IPS-NIHi7 (cell line): ENCODE measurements at regions not wholly inside any gene's neighbourhood (a gene's known extent, or its start where the extent isn't known, plus 50 kb on each side); places are given as distances from the start of the nearest gene placed in this dataset.
"Not testable (repeated sequence)": the region's sequence is repeated elsewhere in the genome, so short reads cannot be mapped to it uniquely, and the experiment has no call there.

Experiments
- DNase-seq: peaks from one replicate; pipeline ENCODE4 v3.0.0; 2012; ENCODE audit warnings: mixed read lengths; ENCODE audit errors: extremely low spot score

DNA sequence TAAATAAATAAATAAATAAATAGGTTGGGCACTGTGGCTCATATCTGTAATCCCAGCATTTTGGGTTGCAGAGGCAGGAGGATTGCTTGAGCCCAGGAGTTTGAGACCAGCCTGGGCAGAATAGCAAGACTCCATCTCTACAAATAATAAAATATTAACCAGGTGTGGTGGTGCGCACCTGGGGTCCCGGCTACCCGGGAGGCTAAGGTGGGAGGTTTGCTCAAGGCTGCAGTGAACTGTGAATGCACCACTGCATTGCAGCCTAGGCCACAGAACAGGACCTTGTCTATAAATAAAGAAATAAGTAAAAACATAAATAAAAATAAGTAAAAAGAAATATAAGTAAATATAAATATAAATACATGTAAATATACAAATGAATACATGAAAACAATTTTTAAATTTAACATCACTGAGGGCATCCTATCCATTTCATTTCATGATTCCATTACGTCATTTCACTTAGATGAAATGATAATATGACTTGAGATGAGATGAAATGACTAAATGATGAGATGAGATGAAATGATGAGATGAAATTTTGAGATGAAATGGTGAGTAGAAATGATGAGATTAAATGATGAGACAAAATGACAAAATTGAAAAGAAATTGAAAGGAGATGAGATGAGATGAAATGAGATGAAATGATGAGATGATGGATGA is 233.4 kb downstream of the GOLGA6L6 start:
- not testable (repeated sequence) for DNase-seq

DNA sequence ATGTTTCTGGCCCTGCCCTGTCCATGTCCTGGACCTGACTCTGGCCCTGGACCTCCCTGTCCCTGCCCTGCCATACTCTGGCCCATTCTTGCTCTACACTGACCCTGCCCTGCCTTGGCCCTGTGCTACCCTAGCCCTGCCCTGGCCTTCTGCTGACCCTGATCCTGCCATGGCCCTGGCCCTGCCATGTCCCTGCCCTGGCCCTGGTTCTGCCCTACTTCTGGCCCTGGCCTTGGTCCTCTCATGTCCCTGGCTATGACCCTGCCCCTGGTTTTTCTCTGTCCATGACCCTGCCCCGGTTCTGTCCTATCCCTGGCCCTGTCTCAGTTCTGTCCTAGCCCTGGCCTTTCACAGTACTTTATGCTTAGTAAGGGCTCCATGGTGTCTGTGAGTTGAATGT is 234.5 kb downstream of the GOLGA6L6 start:
- DNase-seq, result not testable (repeated sequence)

DNA sequence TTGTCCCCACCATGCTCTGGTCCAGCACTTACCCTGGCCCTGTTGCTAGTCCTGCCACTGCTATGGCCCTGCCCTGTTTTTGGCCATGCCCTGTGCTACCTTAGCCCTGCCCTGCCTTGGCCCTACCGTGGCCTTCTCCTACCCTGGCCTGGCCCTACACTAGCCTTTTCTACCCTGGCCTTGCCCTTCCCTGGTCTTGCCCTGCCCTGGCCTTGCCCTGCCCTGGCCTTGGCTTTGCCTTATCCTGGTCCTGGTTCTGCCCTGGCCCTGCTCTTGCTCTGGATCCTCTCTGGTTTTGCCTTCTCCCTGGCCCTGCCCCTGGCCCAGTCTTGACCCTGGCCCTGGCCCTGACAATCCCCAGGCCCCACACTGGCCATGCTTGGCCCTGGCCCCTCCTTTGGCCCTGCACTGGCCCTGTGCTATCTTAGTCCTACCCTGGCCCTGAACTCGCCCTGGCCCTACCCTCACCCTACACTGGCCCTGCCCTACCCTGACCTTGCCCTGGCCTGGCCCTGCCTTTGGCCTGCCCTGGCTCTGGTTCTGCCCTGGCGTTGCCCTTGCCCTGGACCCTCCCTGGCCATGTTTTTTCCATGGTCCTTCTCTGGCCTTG is 235.0 kb downstream of the GOLGA6L6 start:
- DNase-seq, result not testable (repeated sequence)

DNA sequence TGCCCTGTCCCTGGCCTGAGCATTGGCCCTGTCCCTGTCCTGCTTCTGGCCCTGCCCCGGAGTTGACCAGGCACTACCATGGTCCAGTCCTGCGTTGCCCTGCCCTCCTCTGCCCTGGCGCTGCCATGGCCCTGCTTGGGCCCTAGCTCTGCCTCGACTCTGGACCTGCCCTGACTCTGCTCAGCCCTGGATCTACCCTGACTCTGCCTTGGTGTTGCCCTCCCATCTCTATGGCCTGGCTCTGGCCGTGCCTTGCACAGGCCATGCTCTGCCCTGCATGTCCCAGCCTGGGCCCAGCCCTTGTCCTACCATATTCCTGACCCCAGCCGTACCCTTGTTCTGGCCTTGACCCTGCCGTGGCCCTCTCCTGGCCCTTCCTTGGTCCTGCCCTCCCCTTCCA is 235.7 kb downstream of the GOLGA6L6 start:
- not testable (repeated sequence) for DNase-seq

DNA sequence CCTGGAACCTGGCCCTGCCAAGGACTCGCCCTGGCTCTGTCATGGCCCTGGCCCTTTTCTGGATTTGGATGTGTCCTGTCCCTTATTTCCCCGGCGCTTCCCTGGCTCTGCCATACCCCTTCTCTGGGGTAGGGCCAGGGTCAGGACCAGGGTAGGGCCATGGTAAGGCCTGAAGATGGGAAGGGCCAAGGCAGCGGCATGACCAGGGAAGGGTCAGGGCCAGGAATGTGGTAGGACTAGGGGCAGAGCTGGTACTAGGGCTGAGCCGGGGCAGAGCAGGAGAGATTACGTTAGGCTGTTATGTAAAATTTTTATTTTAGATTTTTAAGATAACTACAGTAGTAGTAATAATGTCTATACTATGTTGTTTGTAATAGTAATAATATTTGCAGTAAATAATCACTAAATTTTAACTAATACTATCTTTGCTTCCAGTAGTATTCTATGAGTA is 236.6 kb downstream of the GOLGA6L6 start:
- not testable (repeated sequence) for DNase-seq

DNA sequence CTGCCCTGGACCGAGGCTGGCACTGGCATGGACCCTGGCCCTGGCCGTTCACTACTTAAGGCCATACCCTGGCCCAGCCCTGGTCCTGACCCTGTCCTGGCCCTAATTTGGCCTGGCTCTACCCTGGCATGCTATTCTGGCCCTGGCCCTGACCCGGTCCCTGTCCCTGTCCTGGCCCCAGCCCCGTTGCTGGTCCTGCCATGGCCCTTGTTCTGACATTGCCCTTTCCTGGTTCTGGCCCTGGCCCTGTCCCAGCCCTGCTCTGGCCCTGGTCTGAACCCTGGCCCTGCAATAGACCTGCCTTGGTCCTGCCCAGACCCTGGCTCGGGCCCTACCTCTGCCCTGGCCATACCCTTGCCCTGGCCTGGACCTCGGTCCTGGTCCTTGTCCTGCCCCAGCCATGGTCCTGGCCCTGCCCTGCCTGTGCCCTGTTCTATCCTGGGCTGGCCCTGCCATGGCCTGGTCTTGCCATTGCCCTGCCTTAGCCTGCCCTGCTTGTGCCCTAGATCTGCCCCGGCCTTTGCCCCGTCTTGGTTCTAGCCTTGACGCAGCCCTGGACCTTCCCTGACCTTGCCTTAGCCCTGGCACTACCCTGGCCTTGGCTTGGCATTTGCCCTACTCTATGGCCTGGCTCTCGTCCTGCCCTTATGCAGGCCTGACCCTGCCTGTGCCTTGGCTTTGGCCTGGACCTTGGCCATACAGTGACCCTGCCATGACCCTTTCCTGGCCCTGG is 237.2 kb downstream of the GOLGA6L6 start:
- DNase-seq, result not testable (repeated sequence)

DNA sequence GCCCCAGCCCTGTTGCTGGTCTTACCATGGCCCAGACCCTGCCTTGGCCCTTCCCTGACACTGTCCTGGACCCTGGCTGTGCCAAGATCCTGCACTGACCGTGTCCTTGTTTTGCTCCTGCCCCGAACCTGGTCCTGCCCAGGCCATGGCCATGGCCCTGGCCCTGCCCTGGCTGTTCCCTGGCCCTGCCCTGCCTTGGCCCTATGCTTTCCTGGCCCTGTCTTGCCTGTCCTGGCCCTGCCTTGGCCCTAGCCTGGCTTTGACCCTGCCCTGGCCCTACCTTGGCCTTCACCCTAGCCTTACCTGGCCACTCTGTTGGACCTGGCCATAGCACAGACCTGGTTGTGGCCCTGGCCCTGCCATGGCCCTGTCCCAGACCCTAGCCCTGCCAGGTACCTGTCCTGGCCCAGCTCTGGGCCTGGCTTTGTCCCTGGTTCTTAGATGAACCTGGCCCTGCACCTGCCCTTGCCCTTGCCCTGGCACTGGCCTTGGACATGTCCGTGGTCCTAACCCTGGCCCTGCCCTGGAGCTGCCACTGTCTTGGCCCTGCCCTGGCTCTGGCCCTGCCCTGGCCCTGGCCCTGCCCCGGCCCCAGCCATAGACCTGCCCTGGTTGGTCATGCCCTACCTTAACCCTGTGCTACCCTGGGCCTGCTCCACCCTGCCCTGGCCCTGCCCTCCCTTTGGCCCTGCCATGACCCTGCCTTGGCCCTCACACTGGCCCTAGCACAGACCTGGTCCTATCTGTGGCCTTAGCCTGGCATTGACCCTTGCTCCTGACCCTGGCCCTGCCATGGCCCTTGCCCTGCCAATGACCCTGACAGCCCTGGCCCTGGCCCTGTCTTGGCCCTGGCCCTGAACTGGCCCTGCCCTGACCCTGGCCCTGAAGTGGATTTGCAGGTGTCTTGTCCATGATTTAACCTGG is 238.1 kb downstream of the GOLGA6L6 start:
- DNase-seq, result not testable (repeated sequence)

DNA sequence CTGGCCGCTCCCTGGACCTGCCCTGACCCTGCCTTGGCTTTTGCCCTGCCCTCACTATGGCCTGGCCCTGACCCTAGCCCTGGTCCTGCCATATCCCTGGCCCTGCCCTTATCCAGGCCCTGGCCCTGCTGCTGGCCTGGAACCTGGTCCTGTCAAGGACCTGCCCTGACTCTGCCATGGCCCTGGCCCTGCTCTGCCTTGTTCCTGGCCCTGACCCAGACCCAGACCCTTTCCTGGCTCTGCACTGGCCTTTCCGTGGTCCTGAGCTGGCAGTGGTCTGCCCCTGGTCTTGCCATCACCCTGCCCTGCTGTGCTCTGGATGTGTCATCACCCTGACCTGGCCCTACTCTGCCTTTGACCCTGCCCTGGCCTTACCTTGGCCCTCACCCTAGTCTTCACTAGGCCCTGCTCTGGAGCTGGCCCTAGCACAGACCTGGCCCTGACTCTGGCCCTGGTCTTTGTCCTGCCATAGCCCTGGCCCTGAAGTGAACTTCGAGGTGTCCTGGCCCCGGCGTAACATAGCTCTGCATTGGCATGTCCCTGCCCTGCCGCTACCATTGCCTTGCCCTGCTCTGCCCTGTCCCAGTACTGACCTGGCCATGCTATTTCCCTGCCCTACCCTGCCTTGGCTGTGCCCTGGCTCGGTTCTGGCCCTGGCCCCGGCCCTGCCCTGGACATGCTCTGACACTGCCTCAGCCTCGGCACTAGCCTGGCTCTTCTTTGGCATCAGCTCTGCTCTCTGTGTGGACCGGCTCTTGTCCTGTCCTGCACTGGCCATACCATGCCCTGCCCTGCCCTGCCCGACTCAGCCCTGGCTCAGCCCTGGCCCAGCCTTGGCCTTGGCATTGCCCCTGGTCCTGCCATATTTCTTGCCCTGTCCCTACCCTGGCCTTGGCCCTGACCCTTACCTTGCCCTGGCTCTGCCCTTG is 239.2 kb downstream of the GOLGA6L6 start:
- DNase-seq, result peak; percentile 0

DNA sequence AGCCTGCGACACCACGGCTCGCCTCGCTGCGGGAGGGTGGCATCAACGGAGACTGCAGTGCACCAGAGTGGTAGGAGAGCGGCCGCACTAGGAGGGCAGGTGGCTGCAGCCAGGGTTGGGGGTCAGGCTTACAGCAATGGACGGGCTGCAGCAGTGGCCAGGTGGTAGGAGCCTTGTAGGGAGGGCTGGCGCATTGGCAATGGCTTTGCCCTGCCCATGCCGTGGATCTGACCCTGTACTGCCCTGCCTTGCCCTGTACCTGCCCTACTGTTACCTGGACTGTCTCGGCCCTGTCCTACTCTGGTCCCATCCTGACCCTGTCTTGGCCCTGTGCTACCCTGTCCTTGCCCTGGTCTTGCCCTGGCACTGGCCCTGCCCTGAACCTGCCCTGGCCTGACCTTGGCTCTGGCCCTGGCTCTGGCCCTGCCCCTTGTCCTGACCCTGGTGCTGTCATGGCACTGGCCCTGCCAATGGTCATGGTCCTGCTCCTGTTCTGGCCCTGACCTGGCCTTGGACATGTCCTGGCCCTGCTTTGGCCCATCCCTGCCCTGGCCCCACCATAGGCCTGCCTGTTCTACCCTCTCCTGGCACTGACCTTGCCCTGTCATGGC is 240.0 kb downstream of the GOLGA6L6 start:
- DNase-seq, result peak; percentile 0

DNA sequence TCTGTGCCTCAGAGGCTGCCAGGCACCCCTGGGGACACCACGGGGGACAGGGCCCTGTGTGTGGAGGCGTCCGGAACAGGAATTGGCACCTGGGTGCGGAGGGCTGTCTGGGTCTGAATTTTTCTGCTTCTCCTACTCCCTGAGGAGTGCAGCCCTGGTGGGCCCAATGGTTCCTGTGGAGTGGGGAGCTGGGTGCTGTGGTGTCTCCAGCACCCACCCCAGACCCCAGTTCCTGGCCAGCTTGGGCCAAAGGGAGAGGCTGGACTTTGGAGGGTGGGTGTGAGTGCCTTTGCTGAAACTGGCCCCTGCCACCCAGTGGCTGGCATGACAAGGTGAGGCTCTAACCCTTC is 240.6 kb downstream of the GOLGA6L6 start:
- not testable (repeated sequence) for DNase-seq

DNA sequence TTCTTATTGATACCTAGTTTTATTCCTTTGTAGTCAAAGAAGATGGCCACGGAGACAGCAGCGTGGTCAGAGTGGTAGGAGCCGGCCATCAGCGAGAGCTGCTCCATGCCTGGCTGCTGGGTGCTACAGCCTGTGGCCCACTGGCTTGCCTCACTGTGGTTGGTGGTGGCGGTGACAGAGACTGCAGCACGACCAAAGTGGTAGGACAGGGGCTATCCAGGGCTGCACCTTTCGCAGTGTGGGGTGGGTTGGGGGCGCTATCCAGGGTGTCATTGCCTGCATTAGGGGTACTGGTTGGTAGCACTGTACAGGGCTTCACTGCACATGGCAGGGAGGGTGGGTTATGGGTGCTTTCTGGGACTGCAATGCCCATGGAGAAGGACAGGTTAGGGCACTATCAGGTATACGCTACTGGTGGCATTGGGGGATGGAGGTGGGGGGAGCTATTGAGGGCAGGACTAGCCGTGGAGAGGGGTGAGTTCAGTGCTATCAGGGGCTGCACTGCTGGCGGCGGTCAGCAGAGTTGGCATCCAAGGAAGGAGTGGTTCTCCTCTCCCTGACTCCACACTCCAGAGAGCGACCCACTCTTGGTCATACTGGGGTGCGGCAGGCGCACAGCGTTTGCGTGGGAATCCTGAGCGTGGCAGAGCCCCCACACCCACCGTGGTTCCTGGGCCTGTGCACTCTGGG is 241.1 kb downstream of the GOLGA6L6 start:
- DNase-seq, result peak; percentile 0

DNA sequence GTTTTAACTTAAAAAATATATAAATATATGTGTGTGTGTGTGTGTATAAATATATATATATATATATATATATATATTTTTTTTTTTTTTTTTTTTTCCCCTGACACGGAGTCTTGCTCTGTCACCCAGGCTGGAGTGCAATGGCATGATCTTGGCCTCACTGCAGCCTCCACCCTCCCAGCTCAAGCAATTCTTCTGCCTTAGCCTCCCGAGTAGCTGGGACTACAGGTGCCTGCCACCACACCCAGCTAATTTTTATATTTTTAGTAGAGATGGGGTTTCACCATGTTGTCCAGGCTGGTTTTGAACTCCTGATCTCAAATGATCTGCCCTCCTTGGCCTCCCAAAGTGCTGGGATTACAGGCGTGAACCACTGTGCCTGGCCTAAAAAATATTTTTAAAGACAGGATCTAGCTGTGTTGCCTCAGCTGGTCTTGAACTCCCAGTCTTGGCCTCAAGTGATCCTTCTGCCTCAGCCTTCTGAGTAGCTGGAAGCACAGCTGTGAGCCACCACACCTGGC is 243.9 kb downstream of the GOLGA6L6 start:
- DNase-seq, result not testable (repeated sequence)

DNA sequence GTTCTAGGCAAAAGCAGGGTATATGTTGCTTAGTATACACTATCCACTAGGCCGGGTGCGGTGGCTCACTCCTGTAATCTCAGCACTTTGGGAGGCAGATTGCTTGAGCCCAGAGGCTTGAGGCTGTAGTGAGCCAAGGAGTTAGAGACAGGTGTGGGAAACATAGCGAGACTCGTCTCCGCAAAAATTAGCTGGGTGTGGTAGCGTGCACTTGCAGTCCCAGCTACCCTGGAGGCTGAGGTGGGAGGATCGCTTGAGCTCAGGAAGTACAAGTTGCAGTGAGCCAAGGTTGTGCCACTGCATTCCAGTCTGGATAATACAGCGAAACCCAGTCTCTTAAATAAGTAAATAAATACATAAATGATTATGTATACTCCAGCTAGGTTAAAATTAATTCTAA is 245.3 kb downstream of the GOLGA6L6 start:
- not testable (repeated sequence) for DNase-seq

DNA sequence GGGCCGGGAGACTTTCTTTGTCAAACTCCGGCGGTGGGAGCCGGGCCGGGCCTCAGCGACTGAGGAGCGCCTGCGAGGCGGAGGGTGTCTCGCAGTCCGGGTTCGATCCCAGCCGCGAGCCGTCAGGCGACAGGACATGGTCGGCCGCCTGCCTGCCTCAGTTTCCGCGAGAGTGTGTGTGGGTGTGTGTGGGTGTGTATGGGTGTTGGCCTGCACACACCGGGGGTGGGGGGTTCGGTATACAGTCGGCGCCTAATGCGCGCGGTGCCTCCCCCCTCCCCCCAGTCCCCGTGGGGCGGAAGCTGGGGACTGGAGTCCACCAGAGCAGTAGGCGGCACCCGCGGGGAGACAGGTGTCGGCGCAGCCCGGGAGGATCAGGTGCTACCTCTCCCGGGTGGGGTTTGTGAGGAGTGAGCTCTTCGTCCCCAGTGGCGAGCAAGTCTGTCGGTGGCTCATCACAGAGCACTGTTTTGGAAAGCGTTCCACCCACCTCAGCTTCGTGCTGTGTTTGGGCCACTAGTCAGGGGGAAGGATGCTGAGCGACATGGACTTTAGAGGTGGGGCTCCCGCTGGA is 246.3 kb downstream of the GOLGA6L6 start:
- DNase-seq, result no peak

DNA sequence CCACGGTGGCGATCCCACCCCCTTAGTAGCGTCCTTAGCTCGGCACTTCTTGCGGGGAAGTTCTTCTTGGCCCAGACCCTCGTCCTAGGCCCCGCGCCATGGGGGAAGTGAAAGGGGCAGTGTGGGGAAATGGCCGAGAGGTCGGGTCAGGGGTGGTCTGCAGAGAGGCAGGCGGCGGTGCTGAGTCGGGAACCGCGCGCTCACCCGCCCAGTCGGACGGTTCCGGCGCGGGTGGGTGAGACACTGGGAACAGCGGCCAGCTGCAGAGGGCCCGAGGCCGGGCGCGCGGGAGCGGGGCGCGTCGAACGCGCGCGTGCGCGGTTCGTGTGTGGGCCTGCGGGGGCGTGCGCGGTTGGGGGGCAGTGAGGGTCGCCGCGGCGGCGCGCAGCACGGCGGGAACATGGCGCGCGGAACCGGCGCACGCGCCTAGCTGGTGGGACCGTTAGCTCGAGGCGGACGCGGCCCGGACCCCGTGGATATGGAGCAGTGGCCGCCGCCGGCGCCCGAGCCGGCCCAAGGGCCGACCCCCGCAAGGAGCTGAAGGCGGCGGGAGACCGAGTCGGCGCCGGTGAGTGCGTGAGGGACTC is 246.9 kb downstream of the GOLGA6L6 start:
- no peak for DNase-seq

DNA sequence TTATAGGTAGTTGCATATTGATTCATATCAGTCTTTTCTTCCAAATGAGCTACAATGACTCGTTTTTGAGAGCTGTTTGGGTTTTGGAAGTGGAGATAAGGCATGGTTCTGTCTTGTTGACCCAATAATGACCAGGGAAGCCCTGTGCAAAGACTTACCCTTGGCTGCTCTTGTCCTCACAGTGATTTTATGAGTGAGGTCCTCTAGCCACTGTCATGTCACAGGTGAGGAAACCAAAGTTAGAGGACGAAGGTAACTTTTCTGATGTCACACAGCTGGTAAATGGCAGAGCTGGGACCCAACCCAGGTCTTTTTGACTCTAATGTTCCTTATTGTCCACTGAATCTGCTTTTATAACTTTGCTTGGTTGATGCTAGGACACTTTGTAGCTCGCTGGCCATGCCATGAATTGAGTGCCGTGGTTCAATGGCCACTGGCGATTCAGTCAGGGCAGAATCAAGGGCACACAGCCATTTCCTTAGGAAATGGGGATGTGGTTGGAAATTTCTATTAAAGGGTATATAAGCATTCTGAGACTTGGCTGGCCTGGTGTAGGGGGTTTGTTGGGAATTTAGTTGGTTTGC is 249.1 kb downstream of the GOLGA6L6 start:
- not testable (repeated sequence) for DNase-seq

DNA sequence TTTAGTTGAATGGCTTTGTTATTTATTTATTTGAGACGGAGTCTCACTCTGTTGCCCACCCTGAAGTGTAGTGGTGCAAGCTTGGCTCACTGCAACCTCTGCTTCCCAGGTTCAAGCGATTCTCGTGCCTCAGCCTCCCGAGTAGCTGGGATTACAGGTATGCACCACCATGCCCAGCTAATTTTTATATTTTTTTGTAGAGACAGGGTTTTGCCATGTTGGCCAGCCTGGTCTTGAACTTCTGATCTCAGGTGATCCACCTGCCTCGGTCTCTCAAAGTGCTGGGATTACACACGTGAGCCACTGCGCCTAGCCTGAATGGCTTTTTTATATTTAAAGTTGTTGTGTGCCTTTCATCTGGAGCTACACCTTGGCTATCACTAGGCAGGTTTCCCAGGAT is 250.0 kb downstream of the GOLGA6L6 start:
- not testable (repeated sequence) for DNase-seq

DNA sequence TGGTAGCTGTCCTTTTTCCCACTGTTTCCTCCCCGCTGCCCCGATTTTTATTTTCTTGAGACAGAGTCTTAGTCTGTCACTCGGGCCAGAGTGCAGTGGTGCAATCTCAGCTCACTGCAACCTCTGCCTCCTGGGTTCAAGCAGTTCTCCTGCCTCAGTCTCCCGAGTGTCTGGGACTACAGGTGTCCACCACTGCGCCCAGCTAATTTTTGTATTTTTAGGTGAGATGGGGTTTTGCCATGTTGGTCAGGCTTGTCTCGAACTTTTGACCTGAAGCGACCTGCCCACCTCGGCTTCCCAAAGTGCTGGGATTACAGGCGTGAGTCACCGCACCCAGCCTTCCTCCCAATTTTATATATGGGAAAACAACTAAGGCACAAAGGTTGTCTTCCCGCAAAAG is 251.0 kb downstream of the GOLGA6L6 start:
- not testable (repeated sequence) for DNase-seq
